PFSK-1 (cell line): ENCODE measurements at regions not wholly inside any gene's neighbourhood (a gene's known extent, or its start where the extent isn't known, plus 50 kb on each side); places are given as distances from the start of the nearest gene placed in this dataset.

Experiments
- FOXP2 ChIP-seq: optimal IDR thresholded peaks from 2 replicates; pipeline ENCODE3; 2011; ENCODE audit warnings: borderline replicate concordance, control low read depth, inconsistent platforms; ENCODE audit not compliant: insufficient read depth; ENCODE audit errors: extremely low read length, extremely low read depth
- POLR2AphosphoS5 ChIP-seq: IDR thresholded peaks from 2 replicates; pipeline ENCODE4 v1.6.1; 2012; ENCODE audit warnings: low read depth, mild to moderate bottlenecking, control low read depth, low read length, moderate library complexity
- SIN3A ChIP-seq: IDR thresholded peaks from 2 replicates; pipeline ENCODE4 v1.6.1; 2012; ENCODE audit warnings: mild to moderate bottlenecking, low read length, moderate library complexity, borderline replicate concordance; ENCODE audit not compliant: insufficient read depth
- TAF1 ChIP-seq: IDR thresholded peaks from 2 replicates; pipeline ENCODE4 v1.6.1; 2012; ENCODE audit warnings: low read length, control low read depth, borderline replicate concordance; ENCODE audit not compliant: insufficient read depth

GRCh38 chr10:84038035-84038434, 101.3 kb upstream of the GHITM start:
- TF ChIP-seq POLR2AphosphoS5 (no peak), FOXP2 (no peak), TAF1 (no peak), SIN3A (no peak)
